Endodermal cell (in vitro differentiated cells): ENCODE measurements at regions not wholly inside any gene's neighbourhood (a gene's known extent, or its start where the extent isn't known, plus 50 kb on each side); places are given as distances from the start of the nearest gene placed in this dataset.
A peak's percentile ranks its signal among the peaks of the same experiment; 100 is the strongest.

ENCODE experiments used
- DNase-seq: peaks from one replicate; pipeline ENCODE4 v3.0.0-alpha.2; 2017
- H3K27ac ChIP-seq: 2 replicates; pipeline ENCODE4 v1.5.1; 2013; ENCODE audit warnings: mild to moderate bottlenecking, low read depth, low read length, moderate library complexity
- H3K27me3 ChIP-seq: 2 replicates; pipeline ENCODE4 v1.6.1; 2013; ENCODE audit warnings: mild to moderate bottlenecking, low read length, moderate library complexity; ENCODE audit not compliant: insufficient read depth, control insufficient read depth, poor library complexity, severe bottlenecking
- H3K36me3 ChIP-seq: 2 replicates; pipeline ENCODE4 v1.7.0; 2013; ENCODE audit warnings: mild to moderate bottlenecking, low read length, moderate library complexity; ENCODE audit not compliant: control insufficient read depth, insufficient read depth
- H3K4me1 ChIP-seq: one replicate; pipeline ENCODE4 v1.7.0; 2013; ENCODE audit warnings: low read length; ENCODE audit not compliant: control insufficient read depth, insufficient read depth
- H3K4me3 ChIP-seq: 2 replicates; pipeline ENCODE4 v1.5.1; 2013; ENCODE audit warnings: mild to moderate bottlenecking, low read length, moderate library complexity
- H3K9ac ChIP-seq: 2 replicates; pipeline ENCODE4 v1.6.1; 2013; ENCODE audit warnings: mild to moderate bottlenecking, low read length, moderate library complexity; ENCODE audit not compliant: poor library complexity, severe bottlenecking; ENCODE audit errors: extremely low read depth
- H3K9me3 ChIP-seq: 2 replicates; pipeline ENCODE4 v1.6.1; 2013; ENCODE audit warnings: mild to moderate bottlenecking, low read length, moderate library complexity; ENCODE audit not compliant: control insufficient read depth
- H3K27ac Mint-ChIP-seq: 2 replicates; pipeline ENCODE4 v1.8.0; 2020; ENCODE audit warnings: mixed read lengths
- H3K27me3 Mint-ChIP-seq: 2 replicates; pipeline ENCODE4 v1.8.0; 2021; ENCODE audit warnings: mild to moderate bottlenecking, mixed read lengths; ENCODE audit not compliant: insufficient read depth
- H3K36me3 Mint-ChIP-seq: 2 replicates; pipeline ENCODE4 v1.8.0; 2020; ENCODE audit warnings: low read depth, mixed read lengths
- H3K4me1 Mint-ChIP-seq: 2 replicates; pipeline ENCODE4 v1.8.0; 2020; ENCODE audit warnings: mixed read lengths
- H3K4me3 Mint-ChIP-seq: 2 replicates; pipeline ENCODE4 v1.8.0; 2020; ENCODE audit warnings: mild to moderate bottlenecking, moderate library complexity, mixed read lengths
- H3K9me3 Mint-ChIP-seq: 2 replicates; pipeline ENCODE4 v1.8.0; 2020; ENCODE audit warnings: mild to moderate bottlenecking, mixed read lengths
- CTCF ChIP-seq: fragments of 200-600 bp; sonication (generic); conservative IDR thresholded peaks from 2 replicates; pipeline ENCODE4 v1.5.0; 2021; ENCODE audit warnings: antibody characterized with exemption, mild to moderate bottlenecking
- WGBS, 2 experiments: methylation state at CpG; one replicate each; pipeline versions ENCODE4 v1.1.5 to v1.1.7; 2013; ENCODE audit warnings: missing lambda C conversion rate in 2 of 2, mixed read lengths in 1 of 2; ENCODE audit not compliant: insufficient coverage in 1 of 2, insufficient read length in 1 of 2; 5-methylcytosine and 5-hydroxymethylcytosine counted together

DNA sequence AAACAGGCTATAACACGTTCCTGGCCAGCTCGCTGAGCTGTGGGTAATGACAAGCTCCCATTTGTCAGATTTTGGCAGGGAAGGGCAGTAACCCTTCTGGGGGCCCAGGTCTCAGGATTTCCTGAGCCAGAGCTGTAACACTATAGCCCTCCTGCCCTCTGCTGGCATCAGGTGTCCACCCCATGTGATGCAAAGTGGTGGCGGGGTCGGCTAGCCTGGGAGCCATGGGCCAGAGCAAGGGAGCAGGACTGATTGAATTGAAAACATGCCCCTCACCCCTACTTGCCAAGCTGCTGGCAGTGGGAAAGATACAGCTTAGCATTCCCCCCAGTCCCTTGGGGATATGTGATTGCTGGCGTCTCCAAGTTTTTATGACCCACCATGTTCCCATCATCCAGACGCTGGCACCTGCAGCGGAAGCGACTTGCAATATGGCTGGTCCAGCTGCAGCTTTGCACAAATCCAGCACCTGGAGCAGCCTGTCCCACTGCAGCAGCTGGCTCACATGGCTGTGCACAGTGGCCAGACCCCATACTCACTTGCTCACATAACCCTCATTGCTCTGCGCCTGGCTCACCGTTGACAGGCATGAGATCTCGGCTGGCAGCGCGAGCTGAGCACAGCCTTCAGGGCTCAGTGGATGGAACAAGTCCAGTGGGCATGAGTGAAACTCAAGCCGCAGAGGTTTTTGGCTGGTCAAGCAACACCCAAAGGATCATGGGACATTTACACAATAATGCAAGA lies 1147.8 kb downstream of the JRKL start:
- Histone ChIP-seq H3K36me3 (no peaks in the 10 kb centered on the region), H3K27ac (no peak overlapping the region), H3K9ac (no peak overlapping the region), H3K27me3 (no peaks in the 10 kb centered on the region), H3K4me1 (no peaks in the 10 kb centered on the region), H3K9me3 (peaks cover 20% of the 10 kb centered on the region), H3K4me3 (no peak overlapping the region)
- Mint-ChIP-seq H3K27me3 (no peaks in the 10 kb centered on the region), H3K4me1 (no peaks in the 10 kb centered on the region), H3K4me3 (no peak overlapping the region), H3K27ac (peak overlapping the region; percentile 25), H3K9me3 (peaks cover 44% of the 10 kb centered on the region), H3K36me3 (peaks cover 25% of the 10 kb centered on the region)
- TF ChIP-seq CTCF: no peak
- peak; percentile 47 for DNase-seq
- WGBS, 2 experiments: 95 to 98% methylated on average over 10 to 14 of the region's 14 CpGs

DNA sequence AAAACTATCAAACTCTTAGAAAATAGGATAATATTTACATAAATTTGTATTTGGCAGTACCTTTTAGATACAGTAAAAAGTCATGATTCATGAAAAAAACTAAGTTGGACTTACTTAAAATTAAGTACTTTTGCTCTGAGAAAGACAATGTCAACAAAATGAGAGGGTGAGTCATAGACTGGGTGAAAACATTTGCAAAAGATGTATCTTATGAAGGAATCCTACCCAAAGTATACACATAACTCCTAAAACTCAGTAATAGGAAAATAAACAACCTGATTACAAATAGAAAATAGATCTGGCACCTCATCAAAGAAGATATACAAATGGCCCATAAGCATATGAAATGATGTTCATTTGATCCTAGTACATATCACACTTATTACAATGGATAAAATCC lies 1154.6 kb downstream of the JRKL start:
- Histone ChIP-seq H3K9me3 (peaks cover 16% of the 10 kb centered on the region), H3K27me3 (no peaks in the 10 kb centered on the region), H3K4me3 (no peak overlapping the region), H3K36me3 (no peaks in the 10 kb centered on the region), H3K27ac (no peak overlapping the region), H3K4me1 (no peaks in the 10 kb centered on the region), H3K9ac (no peak overlapping the region)
- H3K27me3 Mint-ChIP-seq: no peaks in the 10 kb centered on the region
- H3K27ac Mint-ChIP-seq: no peak overlapping the region
- no peak for DNase-seq
- H3K4me1 Mint-ChIP-seq: peaks cover 11% of the 10 kb centered on the region
- peaks cover 22% of the 10 kb centered on the region for H3K36me3 Mint-ChIP-seq
- H3K4me3 Mint-ChIP-seq: no peak overlapping the region
- TF ChIP-seq CTCF: no peak
- peaks cover 35% of the 10 kb centered on the region for H3K9me3 Mint-ChIP-seq

- 81% methylated on average over 2 of the region's 2 CpGs; no CpG with 5 or more reads in 1 of the 2 experiments for WGBS, 2 experiments
- Histone ChIP-seq H3K36me3 (no peaks in the 10 kb centered on the region), H3K9ac (no peak overlapping the region), H3K27ac (no peak overlapping the region), H3K4me3 (no peak overlapping the region), H3K9me3 (no peaks in the 10 kb centered on the region), H3K27me3 (no peaks in the 10 kb centered on the region), H3K4me1 (no peaks in the 10 kb centered on the region)
- peak; percentile 45 for DNase-seq
- Mint-ChIP-seq H3K9me3 (peaks cover 2% of the 10 kb centered on the region), H3K36me3 (peaks cover 4% of the 10 kb centered on the region), H3K27me3 (no peaks in the 10 kb centered on the region), H3K4me1 (peaks cover 16% of the 10 kb centered on the region), H3K27ac (peak overlapping the region; percentile 0), H3K4me3 (no peak overlapping the region)
- no peak for TF ChIP-seq CTCF
These were observed 1158.5 kb downstream of the JRKL start for GRCh38 chr11:97548280-97548679.
